ENCODE measurements at regions not wholly inside any gene's neighbourhood (a gene's known extent, or its start where the extent isn't known, plus 50 kb on each side); places are given as distances from the start of the nearest gene placed in this dataset.
"Not testable (repeated sequence)": the region's sequence is repeated elsewhere in the genome, so short reads cannot be mapped to it uniquely, and the experiment has no call there.

DNA sequence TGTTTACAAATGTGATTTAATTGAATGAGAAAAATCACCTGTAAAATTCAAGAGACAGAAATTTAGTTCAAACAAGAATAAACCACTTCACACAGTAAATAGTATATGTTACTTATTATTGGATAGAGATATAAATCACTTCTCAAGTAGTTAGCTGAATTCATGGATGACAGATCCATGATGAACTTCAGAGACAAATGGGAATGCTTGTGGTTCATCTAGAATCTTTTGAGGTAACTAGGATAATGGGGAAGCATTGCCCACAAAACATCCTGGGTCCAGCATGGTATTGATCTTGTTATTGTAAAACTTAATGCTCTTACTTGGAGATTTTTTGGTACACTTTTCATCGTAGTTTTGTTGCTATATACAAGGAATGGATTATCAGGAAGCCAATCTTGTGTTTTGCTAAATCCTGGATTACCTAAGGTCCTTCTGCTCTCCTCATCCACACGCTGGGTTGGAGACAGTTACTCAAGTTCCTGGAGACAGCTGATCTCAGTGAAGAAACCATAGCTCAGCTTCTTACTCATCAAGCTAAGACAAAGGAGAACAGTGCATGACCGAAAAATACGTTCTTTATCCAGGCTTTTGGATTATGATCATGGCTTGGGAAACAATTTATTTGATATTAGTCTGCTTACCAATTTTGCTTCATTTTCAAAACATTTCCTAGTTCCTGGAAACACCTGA, 142.5 kb upstream of the PREP start:
- DNase-seq (ENCODE audit: low read depth in 2 of 2), result no peak

DNA sequence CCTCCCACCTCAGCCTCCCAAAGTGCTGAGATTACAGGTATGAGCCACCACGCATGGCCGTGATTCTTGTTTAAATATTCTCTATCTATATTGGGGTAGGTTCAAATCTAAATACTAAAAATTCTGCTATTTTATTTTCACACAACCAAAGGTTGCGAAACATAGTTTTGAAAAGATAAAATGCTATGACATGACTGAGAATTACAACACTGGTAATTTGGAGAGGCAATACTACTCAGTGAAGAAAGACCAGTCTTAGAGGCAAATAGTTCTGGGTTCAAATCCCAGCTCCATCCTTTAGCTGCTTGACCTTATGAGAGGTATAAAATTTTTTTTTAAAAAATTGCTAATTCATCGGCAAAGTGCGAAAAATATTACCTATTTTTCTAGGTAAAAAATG, 137.0 kb upstream of the PREP start:
- no peak for DNase-seq (ENCODE audit: low read depth in 2 of 2)

DNA sequence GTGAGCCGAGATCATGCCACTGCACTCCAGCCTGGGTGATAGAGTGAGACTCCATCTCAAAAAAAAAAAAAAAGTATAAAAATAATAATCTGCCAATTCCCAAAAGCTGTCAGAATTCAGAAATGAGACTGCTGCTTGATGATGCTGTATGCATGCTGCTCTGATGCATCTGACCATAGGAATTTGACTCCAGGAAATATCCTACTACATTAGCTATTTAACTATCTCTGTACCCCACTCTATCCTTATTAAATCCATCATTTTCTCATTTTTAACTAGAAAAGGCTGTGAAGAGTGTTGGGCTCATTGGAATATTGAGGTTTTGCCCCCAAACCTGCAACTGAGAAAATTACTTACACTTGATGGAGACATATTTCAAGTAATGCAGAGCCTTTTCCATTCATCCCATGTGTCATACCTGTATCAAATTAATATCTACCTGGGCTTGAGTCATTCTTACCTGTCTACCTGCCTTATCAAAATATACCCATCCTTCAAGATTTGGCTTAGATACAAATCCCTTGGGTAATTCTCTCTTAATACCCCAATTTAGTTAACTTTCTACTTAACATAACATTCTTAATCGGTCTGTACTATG, 135.2 kb upstream of the PREP start:
- no peak for DNase-seq (ENCODE audit: low read depth in 2 of 2)

- DNase-seq (ENCODE audit: low read depth in 2 of 2), result no peak
Observed at GRCh38 chr6:105536961-105537360, 134.1 kb upstream of the PREP start.

DNA sequence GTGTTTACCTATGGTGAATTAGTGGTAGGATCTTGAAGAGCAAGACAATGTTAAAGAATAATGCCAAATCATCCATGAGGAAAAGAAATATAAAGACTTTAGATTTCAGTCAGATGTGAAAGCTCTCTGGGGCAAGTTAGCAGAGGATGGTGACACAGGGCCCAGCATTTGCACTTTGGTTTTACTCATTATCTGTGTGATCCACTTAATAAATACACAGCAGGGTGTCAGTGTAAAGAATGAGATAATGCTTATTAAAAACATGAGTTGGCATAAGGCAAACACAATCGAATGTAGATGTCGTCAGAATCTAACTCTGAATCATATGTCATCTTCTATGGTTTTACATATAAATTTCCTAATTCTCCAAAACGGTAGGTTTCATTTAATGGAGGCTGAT, 130.4 kb upstream of the PREP start:
- DNase-seq (ENCODE audit: low read depth in 2 of 2), result no peak

DNA sequence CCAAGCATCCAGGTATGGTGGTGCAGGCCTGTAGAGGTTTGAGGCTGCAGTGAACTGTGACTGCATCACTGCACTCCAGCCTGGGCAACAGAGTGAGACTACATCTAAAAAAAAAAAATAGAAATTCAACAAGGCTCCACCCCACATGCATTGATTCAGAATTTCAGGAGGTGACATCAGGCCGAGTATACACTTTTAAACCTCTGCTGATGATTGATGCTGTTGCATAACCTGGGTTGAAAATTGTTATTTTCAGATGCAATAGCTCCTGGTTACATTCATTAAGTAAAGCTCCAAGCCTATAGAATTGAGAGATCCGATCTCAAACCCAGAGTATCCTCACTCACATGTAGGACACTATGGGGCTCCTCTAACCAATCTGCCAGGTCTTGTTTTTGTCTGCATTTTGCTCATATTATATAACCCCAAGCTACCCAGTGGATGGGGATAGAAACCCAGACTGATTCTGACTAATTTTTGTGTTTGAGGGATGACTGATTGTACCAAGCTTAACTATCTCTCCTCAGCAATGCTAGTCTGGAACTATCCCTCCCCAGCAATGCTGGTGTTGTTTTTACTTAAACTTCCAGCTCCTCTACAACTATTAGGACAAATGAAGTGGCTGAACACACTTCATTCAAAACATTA, 123.5 kb upstream of the PREP start:
- DNase-seq (ENCODE audit: low read depth in 2 of 2), result no peak

DNA sequence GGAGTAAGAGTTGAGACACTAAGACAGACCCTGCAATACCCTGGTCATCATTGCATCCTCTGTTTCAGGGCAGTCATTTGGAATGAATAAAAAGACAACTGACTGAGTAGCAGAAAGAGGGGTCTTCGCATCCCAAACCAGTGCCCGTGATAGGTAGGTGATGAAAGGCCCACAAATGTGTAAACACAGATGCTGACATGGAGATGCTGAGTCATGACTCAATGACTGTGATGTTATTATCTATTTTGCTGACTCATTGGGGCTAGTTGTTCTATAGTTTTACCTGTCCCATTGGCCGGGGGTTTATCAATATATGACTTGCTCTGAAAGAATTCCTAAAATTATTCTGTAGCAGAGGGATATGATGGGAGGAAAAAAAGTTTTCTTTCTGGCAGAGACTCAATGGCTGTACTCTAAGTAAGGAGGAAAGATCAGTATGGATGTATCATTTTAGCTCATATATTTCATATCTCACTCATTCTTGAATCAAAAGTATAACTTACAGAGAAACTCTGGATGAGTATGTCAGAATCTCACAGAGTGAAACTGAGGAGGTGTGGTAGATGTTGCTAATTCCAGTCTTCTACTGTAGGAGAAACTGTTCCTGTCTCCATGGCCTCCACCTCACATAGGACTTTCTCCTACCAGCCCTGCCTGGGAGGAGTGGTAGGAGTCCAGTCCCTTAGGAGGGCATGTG, 119.9 kb upstream of the PREP start:
- no peak for DNase-seq (ENCODE audit: low read depth in 2 of 2)

DNA sequence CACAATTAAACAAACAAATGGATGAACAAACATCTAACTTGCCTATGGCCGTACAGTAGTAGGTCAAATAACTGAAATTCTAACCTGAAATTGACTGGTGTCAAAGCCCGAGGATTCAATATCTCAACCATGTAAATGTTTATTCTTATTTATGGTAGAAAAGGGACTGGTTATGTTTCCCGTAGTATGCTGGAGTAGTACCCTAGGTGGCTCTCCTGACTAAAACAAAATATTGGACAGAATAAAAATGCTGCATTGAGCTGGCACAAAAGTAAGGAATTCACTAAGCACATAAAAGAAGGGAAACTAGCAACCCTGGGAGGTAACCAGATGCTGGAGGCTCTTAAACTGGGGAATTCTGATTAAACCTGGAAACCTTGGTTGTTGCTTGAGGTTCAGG, 117.1 kb upstream of the PREP start:
- no peak for DNase-seq (ENCODE audit: low read depth in 2 of 2)

DNA sequence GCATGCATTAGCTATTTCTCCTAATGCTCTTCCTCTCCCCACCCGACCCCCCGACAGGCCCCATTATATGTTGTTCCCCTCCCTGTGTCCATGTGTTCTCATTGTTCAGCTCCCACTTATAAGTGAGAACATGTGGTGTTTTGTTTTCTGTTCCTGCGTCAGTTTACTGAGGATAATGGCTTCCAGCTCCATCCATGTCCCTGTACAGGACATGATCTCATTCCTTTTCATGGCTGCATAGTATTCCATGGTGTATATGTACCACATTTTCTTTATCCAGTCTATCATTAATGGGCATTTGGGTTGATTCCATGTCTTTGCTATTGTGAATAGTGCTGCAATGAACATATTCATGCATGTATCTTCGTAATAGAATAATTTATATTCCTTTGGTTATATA, 116.1 kb upstream of the PREP start:
- DNase-seq (ENCODE audit: low read depth in 2 of 2), result not testable (repeated sequence)

DNA sequence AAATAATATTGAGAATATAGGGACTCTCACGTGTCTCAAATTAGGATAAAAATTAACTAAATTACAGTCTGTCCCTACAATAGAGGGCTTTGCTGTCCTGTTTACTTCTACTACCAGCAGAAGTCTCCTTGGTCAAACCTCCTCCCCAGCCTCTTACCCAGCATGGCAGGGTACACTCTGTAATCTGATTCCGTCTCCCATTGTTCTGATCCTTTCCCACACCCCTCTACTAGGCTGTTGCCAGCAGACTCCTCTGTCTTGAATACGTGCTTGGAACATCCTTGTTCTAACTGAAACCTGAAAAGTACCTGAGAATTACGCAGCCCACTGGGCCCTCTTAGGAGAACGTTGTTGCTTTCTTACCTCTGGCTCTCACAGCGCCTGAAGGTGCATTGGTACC, 112.2 kb upstream of the PREP start:
- no peak for DNase-seq (ENCODE audit: low read depth in 2 of 2)

GRCh38 chr6:105514306-105514705, 111.4 kb upstream of the PREP start:
- DNase-seq (ENCODE audit: low read depth in 2 of 2), result no peak

- DNase-seq (ENCODE audit: low read depth in 2 of 2), result no peak
Observed at GRCh38 chr6:105511639-105512038, 108.8 kb upstream of the PREP start.

DNA sequence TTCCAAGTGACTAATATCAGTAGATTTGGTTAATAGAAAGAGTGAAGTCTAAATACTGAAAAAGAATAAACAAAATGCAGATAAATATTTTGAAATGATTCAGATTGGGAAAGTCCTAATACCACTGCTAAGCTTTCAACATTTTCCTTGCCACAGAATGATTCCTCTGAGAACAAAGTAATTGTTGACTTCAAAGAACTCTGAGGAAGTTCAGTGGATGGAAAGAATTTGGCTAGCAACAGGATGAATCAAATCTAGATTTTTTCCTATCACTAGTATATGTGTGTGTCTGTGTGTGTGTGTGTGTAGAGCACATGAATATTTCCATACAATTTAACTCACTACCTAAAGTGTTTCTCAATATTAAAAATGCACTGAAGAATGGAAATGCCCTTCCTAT, 107.9 kb upstream of the PREP start:
- DNase-seq (ENCODE audit: low read depth in 2 of 2), result no peak

DNA sequence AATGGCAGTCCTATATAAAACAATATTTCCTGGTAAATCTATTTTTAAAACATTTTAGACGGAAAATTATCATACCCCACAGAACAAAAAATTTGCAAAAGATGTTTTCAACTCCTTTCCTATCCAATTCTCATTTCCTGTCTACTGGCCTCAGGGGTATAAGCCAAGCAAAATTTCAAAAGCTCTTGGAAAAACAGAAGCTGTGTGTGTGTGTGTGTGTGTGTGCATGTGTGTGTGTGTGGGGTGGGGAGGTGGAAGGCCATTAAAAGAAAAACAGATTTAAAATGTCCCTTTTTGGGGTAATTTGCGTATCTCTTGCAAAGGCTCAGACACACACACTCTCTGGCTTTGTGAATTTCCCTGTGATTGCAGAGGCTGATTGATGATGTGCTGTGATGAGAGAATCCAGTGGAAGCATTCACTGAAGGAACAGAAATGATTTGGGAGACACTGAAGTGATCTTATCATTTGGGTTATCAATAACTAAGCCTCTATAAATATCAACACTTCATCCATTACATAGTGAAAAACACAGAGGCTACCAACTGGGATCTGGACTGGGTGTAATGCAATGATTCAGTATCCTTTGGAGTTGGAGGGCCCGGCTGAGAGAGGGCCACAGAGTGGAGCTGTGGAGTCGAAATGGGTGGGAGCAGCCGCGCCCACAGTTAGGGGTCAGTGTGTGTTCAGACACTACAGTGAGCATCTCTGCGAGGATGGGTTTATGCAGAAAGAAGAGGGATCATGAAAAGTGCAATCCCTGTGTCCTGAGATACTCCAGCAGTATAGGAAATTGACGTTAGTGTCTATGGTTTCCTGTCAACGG, 106.8 kb upstream of the PREP start:
- no peak for DNase-seq (ENCODE audit: low read depth in 2 of 2)

DNA sequence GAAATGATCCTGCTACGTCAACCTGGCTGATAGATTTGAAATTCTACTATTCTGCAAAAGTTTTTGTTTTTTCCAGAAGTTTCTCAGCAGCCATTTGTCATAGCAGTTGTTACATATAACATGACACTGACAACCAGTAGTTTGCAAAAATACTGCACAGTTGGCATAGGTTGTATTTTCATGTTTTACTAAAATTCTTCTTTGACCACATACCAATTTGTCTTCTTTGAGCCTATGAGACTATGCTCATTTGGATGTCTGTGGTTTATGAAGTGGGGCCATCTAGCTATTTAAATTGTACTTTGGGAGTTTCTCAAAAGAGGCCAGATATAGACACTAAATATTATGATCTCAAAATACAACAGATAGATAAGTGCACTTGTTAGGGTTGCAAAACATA, 104.9 kb upstream of the PREP start:
- DNase-seq (ENCODE audit: low read depth in 2 of 2), result no peak

- DNase-seq (ENCODE audit: low read depth in 2 of 2), result no peak
Observed at GRCh38 chr6:105504706-105505105, 101.8 kb upstream of the PREP start.

- DNase-seq (ENCODE audit: low read depth in 2 of 2), result no peak
Observed at GRCh38 chr6:105503641-105504040, 100.8 kb upstream of the PREP start.

- DNase-seq (ENCODE audit: low read depth in 2 of 2), result no peak
Observed at GRCh38 chr6:105501826-105502344, 99.0 kb upstream of the PREP start.

GRCh38 chr6:105501246-105501645, 98.4 kb upstream of the PREP start:
- DNase-seq (ENCODE audit: low read depth in 2 of 2), result no peak

DNA sequence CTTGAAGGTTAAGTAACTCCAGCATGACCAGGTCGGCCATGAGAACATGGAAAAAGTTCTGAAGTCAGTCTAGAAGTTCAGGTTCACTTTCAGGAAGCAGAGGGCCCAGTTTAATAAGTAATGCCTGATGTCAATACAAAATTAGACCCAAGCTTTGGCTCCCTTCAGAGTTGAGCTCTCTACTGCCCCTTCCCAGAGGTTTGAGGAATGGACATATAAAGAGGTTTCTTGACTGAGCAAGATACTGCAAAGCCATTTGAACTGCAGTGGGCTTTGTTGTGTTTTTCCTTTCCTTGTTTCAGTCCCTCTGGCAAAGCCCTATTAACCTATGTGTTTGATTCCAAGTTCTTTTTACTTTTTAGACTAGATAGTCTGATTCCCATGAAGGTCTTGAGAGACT, 97.8 kb upstream of the PREP start:
- DNase-seq (ENCODE audit: low read depth in 2 of 2), result no peak

GRCh38 chr6:105499931-105500330, 97.0 kb upstream of the PREP start:
- no peak for DNase-seq (ENCODE audit: low read depth in 2 of 2)

Data from stimulated activated CD4-positive, alpha-beta T cell treated with anti-CD3 and anti-CD28 coated beads, Interleukin-15, amount 100 ng/mL, for 48 hours (primary cell).